ENCODE measurements at regions not wholly inside any gene's neighbourhood (a gene's known extent, or its start where the extent isn't known, plus 50 kb on each side); places are given as distances from the start of the nearest gene placed in this dataset.

DNA sequence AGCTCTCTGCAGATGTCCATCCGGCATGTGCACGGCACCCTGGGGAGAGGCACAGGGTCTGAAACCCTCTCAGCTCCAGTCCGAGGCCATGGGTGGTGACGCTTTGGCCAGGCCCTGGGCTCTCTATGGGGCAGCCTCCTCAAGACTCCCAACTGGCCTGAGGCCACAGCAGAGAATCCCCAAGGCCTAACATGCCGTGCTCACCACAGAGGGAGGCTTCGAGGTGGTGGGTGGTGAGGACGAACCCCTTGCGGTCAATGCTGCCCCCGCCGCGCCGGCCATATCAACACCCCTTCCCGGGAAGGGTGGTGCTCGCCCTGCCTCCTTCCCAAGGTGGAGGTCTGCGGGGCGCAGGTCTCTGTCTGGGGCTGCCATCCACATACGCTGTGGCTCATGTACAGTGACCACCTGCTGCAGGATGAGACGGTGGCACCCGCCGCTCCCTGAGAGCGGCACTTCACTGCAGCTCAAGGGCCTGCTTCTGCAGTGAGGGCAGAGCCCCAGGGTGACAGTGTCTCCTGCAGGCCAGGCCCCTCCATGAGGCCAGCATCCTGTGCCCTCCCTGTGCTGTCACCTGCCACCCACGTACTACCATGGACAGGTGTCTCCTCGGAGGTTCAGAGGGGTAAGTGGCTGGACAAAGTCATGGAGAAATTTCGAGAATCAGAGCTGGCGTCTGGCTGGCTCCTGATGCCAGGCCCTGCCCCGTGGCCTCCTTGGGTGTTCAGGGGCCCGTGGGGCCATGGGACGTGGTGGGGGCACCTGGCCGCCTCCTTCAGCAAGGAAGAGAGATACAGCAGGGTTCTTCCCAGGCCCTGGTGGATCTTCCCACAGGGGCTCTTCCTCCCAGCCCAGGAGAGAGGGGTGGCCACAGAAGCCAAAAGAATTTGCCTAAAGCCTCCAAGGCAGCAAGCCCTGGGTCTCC lies 54.6 kb upstream of the ACSF3 start:
- no peak overlapping the region for H3K27ac ChIP-seq (ENCODE audit: low read depth)
- no peaks in the 10 kb centered on the region for H3K79me2 ChIP-seq (replicated peaks; ENCODE audit: insufficient read depth)
- no peaks in the 10 kb centered on the region for H3F3A ChIP-seq (replicated peaks; ENCODE audit: low read depth)
- TF ChIP-seq REST (IDR thresholded peaks at IDR 0.05; ENCODE audit: unreplicated experiment) (peak; percentile 14), STAT1 (IDR thresholded peaks at IDR 0.05; ENCODE audit: unreplicated experiment) (no peak), JUNB (IDR thresholded peaks at IDR 0.05; ENCODE audit: unreplicated experiment) (no peak), EZH2 (IDR thresholded peaks at IDR 0.05; ENCODE audit: low read depth, unreplicated experiment) (no peak), ZNF114 (CRISPR knock-in tag; IDR thresholded peaks at IDR 0.05) (no peak)
- peaks cover 19% of the 10 kb centered on the region for H3K4me1 Mint-ChIP-seq
- H3K4me1 ChIP-seq (ENCODE audit: insufficient read depth) = no peaks in the 10 kb centered on the region
- no peak overlapping the region for H3K4me2 ChIP-seq
- no peak overlapping the region for H3K27ac Mint-ChIP-seq
- H4K20me1 ChIP-seq (replicated peaks; ENCODE audit: insufficient read depth) = no peaks in the 10 kb centered on the region
- H3K27me3 ChIP-seq (ENCODE audit: insufficient read depth) = no peaks in the 10 kb centered on the region
- no peaks in the 10 kb centered on the region for H3K9me2 ChIP-seq (ENCODE audit: insufficient read depth)
- DNase-seq (ENCODE audit: low spot score) (no peak), ATAC-seq (no peak)
- no peaks in the 10 kb centered on the region for H3K9me3 Mint-ChIP-seq
- peaks cover 9% of the 10 kb centered on the region for H3K27me3 Mint-ChIP-seq (ENCODE audit: insufficient read depth, low read depth, poor library complexity)
- no peaks in the 10 kb centered on the region for H3K36me3 ChIP-seq (ENCODE audit: insufficient read depth)
- no peak overlapping the region for H2AFZ ChIP-seq
- H3K4me3 ChIP-seq = no peak overlapping the region
- no peaks in the 10 kb centered on the region for H3K36me3 Mint-ChIP-seq (ENCODE audit: low read depth)
- H3K4me3 Mint-ChIP-seq = no peak overlapping the region

- peaks cover 17% of the 10 kb centered on the region for H3K4me1 Mint-ChIP-seq
- Histone ChIP-seq H3K27me3 (ENCODE audit: insufficient read depth) (no peaks in the 10 kb centered on the region), H3K27ac (ENCODE audit: low read depth) (no peak overlapping the region), H3F3A (replicated peaks; ENCODE audit: low read depth) (no peaks in the 10 kb centered on the region), H3K4me2 (no peak overlapping the region), H3K4me3 (no peak overlapping the region), H2AFZ (no peak overlapping the region), H3K9me2 (ENCODE audit: insufficient read depth) (no peaks in the 10 kb centered on the region), H3K36me3 (ENCODE audit: insufficient read depth) (no peaks in the 10 kb centered on the region), H3K79me2 (replicated peaks; ENCODE audit: insufficient read depth) (no peaks in the 10 kb centered on the region), H3K4me1 (ENCODE audit: insufficient read depth) (no peaks in the 10 kb centered on the region), H4K20me1 (replicated peaks; ENCODE audit: insufficient read depth) (no peaks in the 10 kb centered on the region)
- no peaks in the 10 kb centered on the region for H3K9me3 Mint-ChIP-seq
- peaks cover 9% of the 10 kb centered on the region for H3K27me3 Mint-ChIP-seq (ENCODE audit: insufficient read depth, low read depth, poor library complexity)
- no peak overlapping the region for H3K27ac Mint-ChIP-seq
- H3K4me3 Mint-ChIP-seq = no peak overlapping the region
- DNase-seq (ENCODE audit: low spot score) (no peak), ATAC-seq (no peak)
- no peaks in the 10 kb centered on the region for H3K36me3 Mint-ChIP-seq (ENCODE audit: low read depth)
- no peak for TF ChIP-seq ZNF114 (CRISPR knock-in tag; IDR thresholded peaks at IDR 0.05)
- no peak for TF ChIP-seq NANOG (IDR thresholded peaks at IDR 0.05; ENCODE audit: borderline replicate concordance)
- no peak for TF ChIP-seq REST (IDR thresholded peaks at IDR 0.05; ENCODE audit: unreplicated experiment)
- TF ChIP-seq EZH2phosphoT487 (IDR thresholded peaks at IDR 0.05; ENCODE audit: unreplicated experiment) = no peak
Observed at GRCh38 chr16:89039756-89040155, 53.9 kb upstream of the ACSF3 start.

All from GM23338 (cell line).